Thyroid gland (tissue), 4 donors: ENCODE measurements at regions not wholly inside any gene's neighbourhood (a gene's known extent, or its start where the extent isn't known, plus 50 kb on each side); places are given as distances from the start of the nearest gene placed in this dataset.
"Not testable (repeated sequence)": the region's sequence is repeated elsewhere in the genome, so short reads cannot be mapped to it uniquely, and the experiment has no call there.

Experiments used
- CTCF ChIP-seq, 6 experiments: fragments of 200-600 bp in 3 of 6; fragments of 450-650 bp in 3 of 6; sonication (generic) in 3 of 6; IDR thresholded peaks; one replicate each; pipeline ENCODE4 v1.5.1; 2016 to 2019; ENCODE audit warnings: antibody characterized with exemption in 6 of 6, mild to moderate bottlenecking in 2 of 6, inconsistent platforms in 1 of 6, moderate library complexity in 1 of 6
- POLR2A ChIP-seq, 2 donors: fragments of 450-650 bp; IDR thresholded peaks; one replicate each; pipeline ENCODE4 v1.6.1; 2017; ENCODE audit warnings: antibody characterized with exemption in 2 of 2, mild to moderate bottlenecking in 2 of 2, moderate library complexity in 1 of 2

- TF ChIP-seq CTCF, POLR2A (IDR thresholded peaks at IDR 0.05): not testable (repeated sequence)
Measured at GRCh38 chr1:218015106-218015505, 270.0 kb upstream of the RRP15 start.
